ENCODE measurements at regions not wholly inside any gene's neighbourhood (a gene's known extent, or its start where the extent isn't known, plus 50 kb on each side); places are given as distances from the start of the nearest gene placed in this dataset.

DNA sequence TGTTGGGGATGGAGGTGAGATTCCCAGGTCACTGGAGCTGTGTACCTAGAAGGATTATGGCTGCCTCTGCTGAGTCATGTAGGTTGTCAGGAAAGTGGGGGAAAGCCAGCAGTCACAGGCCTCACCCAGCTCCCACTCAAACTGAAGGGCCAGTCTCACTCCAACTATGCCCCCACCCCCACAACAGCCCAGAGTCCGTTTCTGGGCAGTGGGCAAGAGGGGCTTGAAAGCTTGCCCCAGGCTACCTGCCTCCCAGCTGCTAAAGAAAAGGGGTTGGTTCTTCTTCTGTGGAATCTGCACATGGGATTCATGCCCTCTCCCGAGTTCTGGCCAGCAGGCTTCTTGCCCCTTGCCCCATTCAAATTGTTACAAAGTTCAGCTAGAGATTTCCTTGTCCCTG lies 116.0 kb upstream of the PGRMC2 start:
- H3K9me3 ChIP-seq (ENCODE audit: insufficient read depth, low read depth, low read length) = no peaks in the 10 kb centered on the region; the same call in 1 of the 2 replicates
- H3K27ac ChIP-seq (ENCODE audit: low read length) = no peak overlapping the region
- no peaks in the 10 kb centered on the region for H3K36me3 ChIP-seq (ENCODE audit: insufficient read depth, low read depth, low read length)
- no peaks in the 10 kb centered on the region for H3K27me3 ChIP-seq (ENCODE audit: insufficient read depth, low read length)
- no peak overlapping the region for H3K4me3 ChIP-seq (ENCODE audit: low read length)
- H3K9ac ChIP-seq (ENCODE audit: low read depth, low read length) = no peak overlapping the region
- no peaks in the 10 kb centered on the region for H3K4me1 ChIP-seq (ENCODE audit: insufficient read depth, low read length)

DNA sequence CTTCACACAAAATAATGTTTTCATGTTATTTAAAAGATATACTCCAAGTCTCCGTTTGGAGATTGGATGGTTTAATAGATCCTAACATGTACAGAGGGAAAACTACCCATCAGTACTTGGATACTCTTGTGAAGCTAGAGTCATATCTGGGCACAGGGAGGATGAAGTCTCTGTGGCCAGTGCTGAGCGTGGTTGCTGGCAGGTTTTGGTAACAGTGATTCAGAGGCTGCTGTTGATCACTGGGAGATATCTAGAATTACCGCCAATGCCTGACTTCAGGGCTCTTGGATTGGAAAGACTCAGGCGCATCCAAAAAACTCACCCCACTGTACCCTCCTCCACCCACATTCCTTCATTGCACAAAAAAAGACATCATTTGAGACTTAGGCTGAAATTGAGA lies 107.2 kb upstream of the PGRMC2 start:
- no peaks in the 10 kb centered on the region for H3K27me3 ChIP-seq (ENCODE audit: insufficient read depth, low read length)
- no peak overlapping the region for H3K27ac ChIP-seq (ENCODE audit: low read length)
- no peaks in the 10 kb centered on the region; the same call in 1 of the 2 replicates for H3K9me3 ChIP-seq (ENCODE audit: insufficient read depth, low read depth, low read length)
- H3K36me3 ChIP-seq (ENCODE audit: insufficient read depth, low read depth, low read length) = no peaks in the 10 kb centered on the region
- no peak overlapping the region for H3K9ac ChIP-seq (ENCODE audit: low read depth, low read length)
- no peak overlapping the region for H3K4me3 ChIP-seq (ENCODE audit: low read length)
- H3K4me1 ChIP-seq (ENCODE audit: insufficient read depth, low read length) = no peaks in the 10 kb centered on the region; the same call in 1 of the 2 replicates

DNA sequence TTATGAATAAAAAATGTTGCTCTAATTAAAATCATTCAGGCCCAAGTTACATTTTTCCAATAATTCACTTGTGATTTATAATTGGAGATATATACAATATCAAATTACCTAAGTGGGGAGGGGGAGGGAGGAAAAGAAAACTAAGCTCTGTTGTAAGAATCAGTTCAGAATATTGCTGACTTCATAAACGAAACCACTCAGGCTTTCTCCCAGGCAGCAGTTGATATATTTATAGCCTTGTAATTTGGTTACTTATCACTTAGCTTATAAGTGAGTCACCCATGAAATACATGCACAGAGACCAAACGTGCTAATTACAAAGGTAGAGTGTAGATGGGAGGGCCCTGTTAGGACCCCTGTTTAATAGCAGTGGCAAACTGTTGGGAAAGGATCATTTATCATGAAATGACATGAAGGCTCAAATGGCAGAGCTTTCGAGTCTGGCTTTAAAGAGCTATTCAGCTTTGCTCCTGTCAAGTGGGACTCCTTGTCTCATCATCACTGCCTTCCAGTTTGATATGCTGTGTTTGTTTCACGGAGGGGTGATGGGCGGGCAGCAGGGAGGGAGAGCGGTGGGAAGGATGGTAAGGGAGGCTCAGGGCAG lies 105.6 kb upstream of the PGRMC2 start:
- H3K9ac ChIP-seq (ENCODE audit: low read depth, low read length) = no peak overlapping the region
- no peaks in the 10 kb centered on the region; the same call in 1 of the 2 replicates for H3K9me3 ChIP-seq (ENCODE audit: insufficient read depth, low read depth, low read length)
- H3K4me1 ChIP-seq (ENCODE audit: insufficient read depth, low read length) = no peaks in the 10 kb centered on the region; the same call in 1 of the 2 replicates
- no peak overlapping the region for H3K27ac ChIP-seq (ENCODE audit: low read length)
- no peaks in the 10 kb centered on the region for H3K36me3 ChIP-seq (ENCODE audit: insufficient read depth, low read depth, low read length)
- H3K4me3 ChIP-seq (ENCODE audit: low read length) = no peak overlapping the region
- H3K27me3 ChIP-seq (ENCODE audit: insufficient read depth, low read length) = no peaks in the 10 kb centered on the region

DNA sequence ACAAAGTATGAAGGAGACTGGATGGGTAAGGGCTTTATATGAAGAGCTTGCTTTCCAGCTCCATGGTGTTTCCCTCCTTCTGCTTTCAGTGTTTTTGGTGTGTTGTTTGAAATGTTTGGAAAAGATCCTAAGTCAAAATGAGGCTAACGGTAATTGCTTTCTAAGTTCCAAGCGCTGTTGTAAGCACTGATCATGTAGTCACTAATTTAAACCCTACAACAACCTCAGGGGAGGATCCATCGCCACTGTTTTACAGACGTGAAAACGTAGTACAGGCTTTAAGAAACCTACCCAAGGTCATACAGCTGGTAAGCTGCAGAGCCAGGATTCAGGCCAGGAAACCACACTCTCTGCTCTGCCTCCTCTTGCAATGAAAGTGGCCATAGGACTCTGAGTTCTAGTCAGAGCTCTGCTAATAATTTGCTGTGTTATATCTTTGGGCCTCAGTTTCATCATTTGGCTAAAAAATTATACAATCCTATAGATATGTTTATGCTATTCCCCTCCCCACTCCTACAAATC lies 102.9 kb upstream of the PGRMC2 start:
- Histone ChIP-seq H3K4me1 (ENCODE audit: insufficient read depth, low read length) (peaks cover 9% of the 10 kb centered on the region), H3K27ac (ENCODE audit: low read length) (no peak overlapping the region), H3K9me3 (ENCODE audit: insufficient read depth, low read depth, low read length) (no peaks in the 10 kb centered on the region), H3K9ac (ENCODE audit: low read depth, low read length) (no peak overlapping the region), H3K4me3 (ENCODE audit: low read length) (no peak overlapping the region), H3K36me3 (ENCODE audit: insufficient read depth, low read depth, low read length) (no peaks in the 10 kb centered on the region), H3K27me3 (ENCODE audit: insufficient read depth, low read length) (no peaks in the 10 kb centered on the region)

DNA sequence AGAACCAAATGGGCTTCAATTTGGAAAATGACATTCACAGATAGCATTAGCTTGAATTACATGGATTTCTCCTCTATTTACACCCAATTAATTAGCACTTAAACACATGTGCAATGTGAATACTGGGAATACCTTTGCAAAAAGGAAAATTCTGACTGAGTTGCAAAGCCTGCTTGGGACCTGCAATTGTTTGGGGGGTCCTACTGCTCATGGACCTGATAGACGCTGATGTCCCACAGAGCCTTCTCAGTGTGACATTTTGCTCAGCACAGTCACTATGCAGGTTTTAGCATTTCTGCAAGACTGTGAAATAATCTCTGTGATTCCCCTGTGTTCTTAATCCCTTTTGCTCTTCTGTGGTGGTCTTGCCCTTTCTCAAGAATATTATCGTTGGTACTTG lies 101.2 kb upstream of the PGRMC2 start:
- H3K36me3 ChIP-seq (ENCODE audit: insufficient read depth, low read depth, low read length) = no peaks in the 10 kb centered on the region
- no peak overlapping the region for H3K4me3 ChIP-seq (ENCODE audit: low read length)
- H3K27me3 ChIP-seq (ENCODE audit: insufficient read depth, low read length) = no peaks in the 10 kb centered on the region
- H3K27ac ChIP-seq (ENCODE audit: low read length) = no peak overlapping the region
- no peak overlapping the region for H3K9ac ChIP-seq (ENCODE audit: low read depth, low read length)
- no peaks in the 10 kb centered on the region for H3K9me3 ChIP-seq (ENCODE audit: insufficient read depth, low read depth, low read length)
- peaks cover 19% of the 10 kb centered on the region for H3K4me1 ChIP-seq (ENCODE audit: insufficient read depth, low read length)

DNA sequence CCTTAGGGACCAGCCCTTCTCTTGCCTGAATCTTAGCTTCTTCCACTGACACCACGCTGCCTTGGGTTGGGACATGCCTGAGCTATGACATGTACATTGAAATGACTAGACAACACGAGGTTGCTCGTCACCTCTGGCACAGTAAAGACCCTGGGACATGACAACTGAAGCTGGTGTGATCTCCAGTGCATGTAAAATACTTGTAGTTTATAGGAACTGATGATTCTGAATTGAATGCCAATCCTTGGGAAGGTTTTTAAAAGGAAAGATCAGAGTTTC lies 100.7 kb upstream of the PGRMC2 start:
- no peak overlapping the region for H3K4me3 ChIP-seq (ENCODE audit: low read length)
- H3K4me1 ChIP-seq (ENCODE audit: insufficient read depth, low read length) = peaks cover 19% of the 10 kb centered on the region
- H3K9ac ChIP-seq (ENCODE audit: low read depth, low read length) = no peak overlapping the region
- H3K27me3 ChIP-seq (ENCODE audit: insufficient read depth, low read length) = no peaks in the 10 kb centered on the region
- H3K36me3 ChIP-seq (ENCODE audit: insufficient read depth, low read depth, low read length) = no peaks in the 10 kb centered on the region
- H3K9me3 ChIP-seq (ENCODE audit: insufficient read depth, low read depth, low read length) = no peaks in the 10 kb centered on the region
- no peak overlapping the region for H3K27ac ChIP-seq (ENCODE audit: low read length)

DNA sequence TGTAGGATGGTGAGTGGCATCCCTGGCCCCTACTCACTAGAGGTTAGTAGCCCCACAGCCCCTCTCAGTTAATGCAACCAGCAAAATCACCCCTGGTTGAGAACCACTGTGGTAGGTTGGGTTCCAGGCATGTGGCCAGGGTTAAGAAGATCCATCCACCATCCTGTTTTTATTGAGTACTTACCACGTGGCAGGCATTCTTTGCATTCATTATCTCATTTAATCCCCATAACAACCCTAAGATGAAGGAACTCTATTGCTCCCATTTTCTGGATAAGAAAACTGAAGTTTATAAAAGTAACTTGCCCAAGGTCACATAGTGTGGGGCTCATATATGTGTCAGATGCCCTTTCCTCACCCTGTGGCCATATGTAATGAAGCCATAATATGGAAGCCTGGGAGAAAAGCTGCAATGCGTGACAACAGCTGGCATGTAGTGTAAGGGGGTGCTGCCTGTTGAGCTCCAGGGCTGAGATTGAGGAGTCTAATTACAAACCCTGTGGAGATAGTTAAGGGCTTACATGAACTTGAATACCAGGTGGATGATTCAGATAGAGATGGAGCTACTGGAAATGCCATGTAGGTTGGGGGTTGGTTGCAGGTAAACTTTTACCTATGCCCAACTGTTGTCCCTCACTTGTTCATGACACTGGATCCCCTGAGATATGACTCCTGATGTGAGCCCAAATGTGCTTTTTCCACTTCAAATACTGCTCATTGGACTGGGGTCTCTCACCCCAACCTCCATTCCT lies 100.2 kb upstream of the PGRMC2 start:
- H3K27ac ChIP-seq (ENCODE audit: low read length) = no peak overlapping the region
- H3K9ac ChIP-seq (ENCODE audit: low read depth, low read length) = no peak overlapping the region
- no peaks in the 10 kb centered on the region for H3K9me3 ChIP-seq (ENCODE audit: insufficient read depth, low read depth, low read length)
- H3K4me1 ChIP-seq (ENCODE audit: insufficient read depth, low read length) = peaks cover 19% of the 10 kb centered on the region
- H3K36me3 ChIP-seq (ENCODE audit: insufficient read depth, low read depth, low read length) = no peaks in the 10 kb centered on the region
- no peak overlapping the region for H3K4me3 ChIP-seq (ENCODE audit: low read length)
- H3K27me3 ChIP-seq (ENCODE audit: insufficient read depth, low read length) = no peaks in the 10 kb centered on the region

DNA sequence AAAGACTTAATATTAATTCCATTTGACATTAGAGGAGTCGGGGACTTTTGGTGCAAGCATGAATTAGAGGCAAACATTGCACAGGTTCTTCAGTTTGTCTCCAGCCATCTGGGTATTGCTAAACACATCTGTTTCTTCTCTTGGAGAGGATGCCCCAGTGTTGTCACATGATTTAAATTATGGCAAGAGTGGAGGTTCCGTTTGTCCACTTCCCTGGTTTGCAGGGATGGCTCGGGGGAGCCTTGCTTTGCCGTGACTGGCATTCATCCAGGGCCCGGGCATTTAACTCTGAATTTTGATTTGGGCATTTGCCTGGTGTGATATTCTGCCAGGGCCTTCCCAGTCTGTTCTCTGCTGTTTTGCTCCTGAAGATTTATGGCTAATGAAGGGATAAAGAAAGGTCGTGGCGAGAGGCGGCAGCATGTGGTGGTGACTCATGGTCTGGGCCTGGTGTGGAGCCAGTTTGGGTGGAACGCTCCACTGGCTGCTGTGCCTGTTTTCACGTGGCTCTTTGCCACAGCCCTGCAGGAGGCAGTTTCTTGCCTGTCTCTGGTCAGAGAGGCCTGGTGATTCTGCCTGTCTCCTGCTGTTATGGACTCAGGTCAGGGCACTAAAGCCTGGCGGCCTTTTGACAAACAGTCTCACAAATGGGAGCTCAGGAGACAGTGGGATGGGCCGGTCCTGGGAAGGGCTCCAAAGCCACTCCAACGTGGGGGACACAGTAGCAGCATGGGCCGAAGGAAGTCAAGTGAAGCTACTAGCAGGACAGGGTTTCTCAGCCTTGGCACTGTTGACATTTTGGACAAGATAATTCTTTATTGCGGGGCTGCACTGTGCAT lies 99.4 kb upstream of the PGRMC2 start:
- H3K27ac ChIP-seq (ENCODE audit: low read length) = no peak overlapping the region
- H3K4me1 ChIP-seq (ENCODE audit: insufficient read depth, low read length) = peaks cover 19% of the 10 kb centered on the region
- H3K9me3 ChIP-seq (ENCODE audit: insufficient read depth, low read depth, low read length) = no peaks in the 10 kb centered on the region
- H3K9ac ChIP-seq (ENCODE audit: low read depth, low read length) = no peak overlapping the region
- no peaks in the 10 kb centered on the region for H3K27me3 ChIP-seq (ENCODE audit: insufficient read depth, low read length)
- H3K4me3 ChIP-seq (ENCODE audit: low read length) = no peak overlapping the region
- no peaks in the 10 kb centered on the region for H3K36me3 ChIP-seq (ENCODE audit: insufficient read depth, low read depth, low read length)

DNA sequence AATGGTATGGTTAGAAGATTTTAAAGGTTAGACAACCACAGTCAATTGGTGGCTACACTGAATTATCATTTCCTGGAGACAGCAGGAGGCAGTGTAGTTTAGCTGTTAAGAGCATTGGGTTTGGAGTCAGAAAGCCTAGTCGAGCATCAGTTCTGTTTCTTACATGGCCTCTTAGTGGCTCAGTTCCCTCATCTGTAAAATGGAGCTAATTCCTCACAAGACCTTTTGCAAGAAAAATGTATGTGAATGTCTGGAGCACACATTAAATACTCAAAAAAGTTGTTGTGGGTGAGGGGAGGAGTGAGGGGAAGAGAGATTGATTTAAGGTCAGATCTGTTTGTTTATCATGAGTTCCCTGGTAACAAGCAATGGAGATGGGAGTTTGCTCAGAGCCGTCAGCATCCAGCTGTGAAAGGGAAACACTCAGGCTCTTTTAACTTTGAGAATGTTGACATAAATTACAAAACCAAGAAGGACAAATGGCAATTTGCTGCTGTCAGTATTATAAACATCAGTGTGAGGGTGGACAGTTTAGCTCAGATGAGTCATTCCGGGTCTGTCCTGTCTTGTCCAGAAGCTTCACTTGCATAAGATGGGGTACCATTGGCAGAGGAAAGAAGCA lies 98.2 kb upstream of the PGRMC2 start:
- no peaks in the 10 kb centered on the region for H3K36me3 ChIP-seq (ENCODE audit: insufficient read depth, low read depth, low read length)
- H3K9ac ChIP-seq (ENCODE audit: low read depth, low read length) = no peak overlapping the region
- H3K27ac ChIP-seq (ENCODE audit: low read length) = no peak overlapping the region
- no peaks in the 10 kb centered on the region for H3K9me3 ChIP-seq (ENCODE audit: insufficient read depth, low read depth, low read length)
- H3K4me1 ChIP-seq (ENCODE audit: insufficient read depth, low read length) = peaks cover 19% of the 10 kb centered on the region
- H3K4me3 ChIP-seq (ENCODE audit: low read length) = no peak overlapping the region
- no peaks in the 10 kb centered on the region for H3K27me3 ChIP-seq (ENCODE audit: insufficient read depth, low read length)

DNA sequence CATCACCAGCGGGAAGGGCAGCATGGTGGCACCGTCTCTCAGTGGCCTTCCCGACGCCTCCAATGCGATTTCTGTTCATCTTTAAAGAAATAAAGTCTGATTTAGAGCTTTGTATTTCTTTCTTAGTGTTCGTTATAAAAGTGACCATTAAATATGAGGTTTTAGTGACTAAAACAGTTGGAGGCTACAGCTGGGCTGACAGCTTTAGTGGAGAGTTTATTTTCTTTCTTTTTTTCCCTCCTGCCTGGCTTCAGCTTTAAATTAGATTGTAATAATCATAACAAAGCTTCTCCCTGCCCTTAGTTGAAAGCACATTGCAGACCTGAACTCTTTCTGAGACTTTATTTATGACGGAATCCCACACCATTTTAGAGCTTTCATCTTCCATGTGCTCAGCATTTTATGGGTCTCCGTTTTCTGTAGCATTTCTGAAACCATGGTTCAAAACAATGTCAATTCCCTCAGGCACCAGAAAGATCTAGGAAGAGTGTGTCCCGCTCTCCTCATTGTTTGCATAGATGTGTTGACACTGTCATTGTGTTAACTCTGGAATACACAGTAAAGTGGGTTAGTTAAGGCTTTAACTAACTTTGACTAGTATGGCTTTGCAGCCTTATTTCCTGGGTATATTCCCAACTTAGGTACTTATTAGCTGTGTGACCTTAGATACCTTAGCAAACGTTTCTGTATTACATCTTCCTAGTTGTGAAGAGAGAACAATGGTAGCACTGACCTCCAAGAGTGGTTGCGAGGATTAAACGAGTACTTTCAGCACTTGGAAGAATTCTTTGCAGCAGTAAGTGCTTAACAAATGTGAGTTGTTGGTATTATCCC lies 97.4 kb upstream of the PGRMC2 start:
- Histone ChIP-seq H3K9me3 (ENCODE audit: insufficient read depth, low read depth, low read length) (no peaks in the 10 kb centered on the region), H3K36me3 (ENCODE audit: insufficient read depth, low read depth, low read length) (no peaks in the 10 kb centered on the region), H3K4me1 (ENCODE audit: insufficient read depth, low read length) (peaks cover 19% of the 10 kb centered on the region), H3K9ac (ENCODE audit: low read depth, low read length) (no peak overlapping the region), H3K4me3 (ENCODE audit: low read length) (no peak overlapping the region), H3K27me3 (ENCODE audit: insufficient read depth, low read length) (no peaks in the 10 kb centered on the region), H3K27ac (ENCODE audit: low read length) (no peak overlapping the region)

DNA sequence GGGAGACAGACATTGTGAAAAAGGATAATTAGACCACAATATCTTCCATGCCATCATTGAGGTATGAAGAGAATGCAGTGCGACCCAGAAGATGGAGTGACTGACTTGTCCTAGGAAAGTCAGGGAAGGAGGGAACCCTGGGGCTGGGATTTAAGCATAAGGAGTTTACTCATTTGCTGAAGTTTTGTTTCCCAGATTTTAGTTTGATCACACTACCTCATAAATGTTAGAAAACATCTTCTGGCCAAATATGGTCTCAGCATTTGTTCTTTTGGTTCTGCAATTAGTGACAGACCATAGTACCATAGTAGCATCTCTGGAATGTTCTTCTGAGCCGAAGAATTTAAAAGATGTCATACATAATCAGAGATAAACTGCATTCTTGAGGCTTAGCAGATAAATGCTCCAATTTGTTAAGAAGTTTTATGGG lies 96.5 kb upstream of the PGRMC2 start:
- H3K9me3 ChIP-seq (ENCODE audit: insufficient read depth, low read depth, low read length) = no peaks in the 10 kb centered on the region
- no peak overlapping the region for H3K27ac ChIP-seq (ENCODE audit: low read length)
- H3K9ac ChIP-seq (ENCODE audit: low read depth, low read length) = no peak overlapping the region
- H3K27me3 ChIP-seq (ENCODE audit: insufficient read depth, low read length) = no peaks in the 10 kb centered on the region
- peaks cover 19% of the 10 kb centered on the region; the same call in 1 of the 2 replicates for H3K4me1 ChIP-seq (ENCODE audit: insufficient read depth, low read length)
- H3K36me3 ChIP-seq (ENCODE audit: insufficient read depth, low read depth, low read length) = no peaks in the 10 kb centered on the region
- H3K4me3 ChIP-seq (ENCODE audit: low read length) = no peak overlapping the region
